ENCODE measurements at regions not wholly inside any gene's neighbourhood (a gene's known extent, or its start where the extent isn't known, plus 50 kb on each side); places are given as distances from the start of the nearest gene placed in this dataset.

GRCh38 chr2:14960686-14961324, 328.3 kb downstream of the LRATD1 start:
- CTCF ChIA-PET (ENCODE audit: low intra/inter-chr PET ratio) = no interaction called here
- Histone ChIP-seq H3K9me3 (replicated peaks; ENCODE audit: control insufficient read depth, insufficient read depth, low read depth, low read length) (no peaks in the 10 kb centered on the region), H3K4me1 (replicated peaks in 1 of 2; ENCODE audit: control insufficient read depth in 2 of 2, insufficient read depth in 2 of 2, low read length in 2 of 2) (no peaks in the 10 kb centered on the region), H2AFZ (ENCODE audit: low read depth, low read length) (no peak overlapping the region), H3K27ac (ENCODE audit: extremely low read depth, low read depth, low read length) (no peak overlapping the region), H3K9ac (ENCODE audit: insufficient read depth in 1 of 2, low read depth in 2 of 2, low read length in 2 of 2) (no peak overlapping the region), H3K9me1 (ENCODE audit: control insufficient read depth, insufficient read depth, low read length) (no peaks in the 10 kb centered on the region), H4K20me1 (replicated peaks; ENCODE audit: control insufficient read depth, insufficient read depth, low read length) (no peaks in the 10 kb centered on the region), H3K27me3 (ENCODE audit: control insufficient read depth in 2 of 2, insufficient read depth in 2 of 2, low read length in 2 of 2) (no peaks in the 10 kb centered on the region), H3K4me2 (ENCODE audit: insufficient read depth, low read length) (no peak overlapping the region), H3K36me3 (ENCODE audit: control insufficient read depth, insufficient read depth, low read length) (no peaks in the 10 kb centered on the region), H3K79me2 (ENCODE audit: control insufficient read depth, insufficient read depth, low read length) (no peaks in the 10 kb centered on the region), H3K4me3 (no peak overlapping the region)
- intact Hi-C loops (cut with micrococcal nuclease) = no loop called here
- BruUV-seq (replicated peaks) = no TSS peak
- TF ChIP-seq PRPF4 (IDR thresholded peaks at IDR 0.05; ENCODE audit: insufficient read depth, low read depth, low read length, poor library complexity, severe bottlenecking) (no peak), CTBP1 (IDR thresholded peaks at IDR 0.05; ENCODE audit: borderline replicate concordance) (no peak)
- WGBS (ENCODE audit: insufficient coverage, low coverage, missing lambda C conversion rate) = 3% methylated on average over 2 of the region's 2 CpGs
- in situ Hi-C loops (cut with MboI) = no loop called here
- FAIRE-seq (no peak), ATAC-seq (no peak), DNase-seq (ENCODE audit: extremely low read depth in 1 of 4, low spot score in 3 of 4) (no peak)
- POLR2A ChIA-PET = interaction anchor here (1.2 kb wide), 1 partner anchor 200 kb away, joined by 3 read pairs; no protein-coding TSS in a partner anchor

GRCh38 chr2:14967729-14968128, 335.2 kb downstream of the LRATD1 start:
- ATAC-seq = no peak
- intact Hi-C loops (cut with micrococcal nuclease) (no loop called here), in situ Hi-C loops (cut with MboI) (no loop called here)
- Histone ChIP-seq H3K9ac (ENCODE audit: insufficient read depth in 1 of 2, low read depth in 2 of 2, low read length in 2 of 2) (no peak overlapping the region), H2AFZ (ENCODE audit: low read depth, low read length) (no peak overlapping the region), H3K27ac (ENCODE audit: extremely low read depth, low read depth, low read length) (no peak overlapping the region), H3K79me2 (ENCODE audit: control insufficient read depth, insufficient read depth, low read length) (no peaks in the 10 kb centered on the region), H3K4me2 (ENCODE audit: insufficient read depth, low read length) (no peak overlapping the region), H3K9me3 (replicated peaks; ENCODE audit: control insufficient read depth, insufficient read depth, low read depth, low read length) (no peaks in the 10 kb centered on the region), H3K27me3 (ENCODE audit: control insufficient read depth in 2 of 2, insufficient read depth in 2 of 2, low read length in 2 of 2) (no peaks in the 10 kb centered on the region), H3K4me3 (no peak overlapping the region), H3K4me1 (replicated peaks in 1 of 2; ENCODE audit: control insufficient read depth in 2 of 2, insufficient read depth in 2 of 2, low read length in 2 of 2) (no peaks in the 10 kb centered on the region), H3K36me3 (ENCODE audit: control insufficient read depth, insufficient read depth, low read length) (no peaks in the 10 kb centered on the region), H4K20me1 (replicated peaks; ENCODE audit: control insufficient read depth, insufficient read depth, low read length) (no peaks in the 10 kb centered on the region), H3K9me1 (ENCODE audit: control insufficient read depth, insufficient read depth, low read length) (no peaks in the 10 kb centered on the region)
- TF ChIP-seq SAFB2 (IDR thresholded peaks at IDR 0.05; ENCODE audit: borderline replicate concordance, low read depth, low read length, severe bottlenecking) = no peak
- TF ChIP-seq CBFB (CRISPR knock-in tag; IDR thresholded peaks at IDR 0.05) = no peak
- no peak for TF ChIP-seq ZNF699 (CRISPR knock-in tag; IDR thresholded peaks at IDR 0.05; ENCODE audit: insufficient replicate concordance)
- no peak for TF ChIP-seq PREB (CRISPR knock-in tag; IDR thresholded peaks at IDR 0.05)
- TF ChIP-seq SETDB1 (IDR thresholded peaks at IDR 0.05; ENCODE audit: low read length) = no peak
- no peak for TF ChIP-seq ZNF347 (CRISPR knock-in tag; IDR thresholded peaks at IDR 0.05; ENCODE audit: low read depth)
- ChIA-PET CTCF (ENCODE audit: low intra/inter-chr PET ratio) (no interaction called here), POLR2A (no interaction called here)
- no peak for DNase-seq (ENCODE audit: extremely low read depth in 1 of 4, low spot score in 3 of 4)
- FAIRE-seq = no peak
- no TSS peak for BruUV-seq (replicated peaks)
- WGBS (ENCODE audit: insufficient coverage, low coverage, missing lambda C conversion rate) = 0% methylated on average over 2 of the region's 2 CpGs

All from K562 (cell line).